Endothelial cell of umbilical vein (primary cell): ENCODE measurements at regions not wholly inside any gene's neighbourhood (a gene's known extent, or its start where the extent isn't known, plus 50 kb on each side); places are given as distances from the start of the nearest gene placed in this dataset.

Experiments
- BruUV-seq: library from RNA; stranded (reverse); fragments of 400-500 nt; replicated peaks from 2 replicates; lab custom pipeline; 2021; lab: Mats Ljungman, UMichigan
- CTCF ChIA-PET: fragments of 300-600, 350-600 bp; sonication (Branson Sonifier 250); formaldehyde crosslinking; loops from one replicate; lab custom pipeline; 2021; ENCODE audit warnings: antibody characterized with exemption, inconsistent platforms; lab: Charles Lee
- POLR2A ChIA-PET: fragments of 300-600, 350-600 bp; sonication (Branson Sonifier 250); formaldehyde crosslinking; loops from one replicate; lab custom pipeline; 2021; ENCODE audit warnings: antibody characterized with exemption, inconsistent platforms; lab: Charles Lee
- DNase-seq: peaks from one replicate; pipeline ENCODE4 v3.0.0-alpha.2; 2011; ENCODE audit warnings: low read depth, low spot score
- FAIRE-seq: peaks from 2 replicates; lab custom pipeline; 2011; peaks lifted over from hg19 to GRCh38; lab: Jason Lieb, UNC
- H2AFZ ChIP-seq: 2 replicates; pipeline ENCODE4 v1.6.0; 2012; ENCODE audit warnings: low read depth, low read length, control low read depth, inconsistent platforms
- H3K27ac ChIP-seq: 2 replicates; pipeline ENCODE4 v1.5.1; 2011; ENCODE audit warnings: low read depth, mild to moderate bottlenecking, control low read depth, low read length, moderate library complexity; ENCODE audit not compliant: insufficient read depth
- H3K27me3 ChIP-seq, 2 experiments: 2 replicates each; pipeline versions ENCODE4 v1.6.0 to v1.6.1; 2011; ENCODE audit warnings: low read length in 2 of 2, mixed read lengths in 1 of 2; ENCODE audit not compliant: control insufficient read depth in 2 of 2, insufficient read depth in 2 of 2
- H3K36me3 ChIP-seq, 2 experiments: 2 replicates in 1 of 2; 3 replicates in 1 of 2; pipeline ENCODE4 v1.5.1; 2011; ENCODE audit warnings: low read length in 2 of 2, mild to moderate bottlenecking in 1 of 2, moderate library complexity in 1 of 2; ENCODE audit not compliant: control insufficient read depth in 2 of 2, insufficient read depth in 2 of 2; ENCODE audit errors: extremely low read depth in 1 of 2
- H3K4me1 ChIP-seq: 3 replicates; pipeline ENCODE4 v1.5.1; 2011; ENCODE audit warnings: mild to moderate bottlenecking, low read length; ENCODE audit not compliant: control insufficient read depth, insufficient read depth; ENCODE audit errors: extremely low read depth
- H3K4me2 ChIP-seq: 2 replicates; pipeline ENCODE4 v1.6.1; 2011; ENCODE audit warnings: low read length, control low read depth, mixed read lengths; ENCODE audit not compliant: insufficient read depth
- H3K4me3 ChIP-seq, 3 experiments: fragments of 200-600 bp in 1 of 3; sonication (generic), shearing (Covaris generic) in 1 of 3; replicated peaks in 1 of 3; 2 replicates each; pipeline ENCODE4 v1.5.1; 2011 to 2016; ENCODE audit warnings: control low read depth in 3 of 3, low read length in 3 of 3, mild to moderate bottlenecking in 2 of 3, inconsistent platforms in 1 of 3, low read depth in 1 of 3, moderate library complexity in 1 of 3; ENCODE audit not compliant: insufficient read depth in 1 of 3
- H3K79me2 ChIP-seq: 2 replicates; pipeline ENCODE4 v1.6.0; 2012; ENCODE audit warnings: low read length, inconsistent platforms; ENCODE audit not compliant: control insufficient read depth, insufficient read depth
- H3K9ac ChIP-seq: replicated peaks from 2 replicates; pipeline ENCODE3; 2011; ENCODE audit warnings: low read length, control low read depth; ENCODE audit not compliant: insufficient read depth; ENCODE audit errors: extremely low read depth
- H3K9me1 ChIP-seq: replicated peaks from 3 replicates; pipeline ENCODE4 v1.6.0; 2011; ENCODE audit warnings: mild to moderate bottlenecking, low read length; ENCODE audit not compliant: control insufficient read depth, insufficient read depth; ENCODE audit errors: extremely low read depth
- H3K9me3 ChIP-seq: replicated peaks from 2 replicates; pipeline ENCODE4 v1.5.1; 2012; ENCODE audit warnings: low read length, inconsistent platforms; ENCODE audit not compliant: control insufficient read depth, insufficient read depth
- H4K20me1 ChIP-seq: replicated peaks from 2 replicates; pipeline ENCODE3; 2011; ENCODE audit warnings: mild to moderate bottlenecking, low read length; ENCODE audit not compliant: control insufficient read depth, insufficient read depth; ENCODE audit errors: extremely low read depth
- CTCF ChIP-seq, 2 donors: IDR thresholded peaks; 1 replicate in 1 of 2; 2 replicates in 1 of 2; pipeline ENCODE4 v1.5.1; 2011; ENCODE audit warnings: low read length in 2 of 2, mild to moderate bottlenecking in 2 of 2, moderate library complexity in 2 of 2, control low read depth in 1 of 2, inconsistent platforms in 1 of 2, low read depth in 1 of 2; ENCODE audit not compliant: insufficient read depth in 1 of 2; ENCODE audit errors: extremely low read depth in 1 of 2
- EZH2 ChIP-seq: IDR thresholded peaks from 2 replicates; pipeline ENCODE4 v1.6.1; 2012; ENCODE audit warnings: borderline replicate concordance, low read depth, mild to moderate bottlenecking, moderate library complexity, low read length, inconsistent platforms; ENCODE audit not compliant: severe bottlenecking
- FOS ChIP-seq: IDR thresholded peaks from 2 replicates; pipeline ENCODE4 v1.6.1; 2011; ENCODE audit warnings: mild to moderate bottlenecking, low read length, moderate library complexity, borderline replicate concordance; ENCODE audit not compliant: insufficient read depth
- GATA2 ChIP-seq: IDR thresholded peaks from 2 replicates; pipeline ENCODE4 v1.7.0; 2011; ENCODE audit warnings: low read depth, mild to moderate bottlenecking, moderate library complexity, mixed read lengths, low read length; ENCODE audit not compliant: insufficient read length, insufficient read depth
- JUN ChIP-seq: IDR thresholded peaks from 2 replicates; pipeline ENCODE4 v1.6.1; 2011; ENCODE audit warnings: borderline replicate concordance, low read depth; ENCODE audit not compliant: insufficient read length, insufficient read depth
- MAX ChIP-seq: IDR thresholded peaks from 2 replicates; pipeline ENCODE4 v1.6.1; 2011; ENCODE audit not compliant: insufficient read depth, insufficient read length
- MYC ChIP-seq: IDR thresholded peaks from one replicate; pipeline ENCODE4 v1.6.1; 2011; ENCODE audit warnings: mild to moderate bottlenecking, low read depth, low read length
- POLR2A ChIP-seq: IDR thresholded peaks from 2 replicates; pipeline ENCODE4 v1.6.1; 2012; ENCODE audit warnings: low read depth, mild to moderate bottlenecking, control low read depth, low read length
- POLR2AphosphoS5 ChIP-seq: IDR thresholded peaks from 2 replicates; pipeline ENCODE4 v1.6.1; 2012; ENCODE audit warnings: low read depth, mild to moderate bottlenecking, control low read depth, low read length, moderate library complexity; ENCODE audit not compliant: insufficient read depth
- dilution Hi-C: fragments of 300-500 bp; cut with MboI; formaldehyde crosslinking; loops from one replicate; pipeline ENCODE4 v1.15.0; 2019; ENCODE audit warnings: low sequenced_read_pairs; ENCODE audit not compliant: extremely low pct_ligation_motif_present
- intact Hi-C: fragments of 100-400 bp; cut with micrococcal nuclease; formaldehyde crosslinking; loops from one replicate; pipeline ENCODE4 v1.10.0; 2022

- dilution Hi-C loops (no loop called here), intact Hi-C loops (no loop called here)
- Histone ChIP-seq H3K4me2 (no peak overlapping the region), H3K9me1 (no peaks in the 10 kb centered on the region), H2AFZ (no peak overlapping the region), H3K4me3 (no peak overlapping the region), H3K4me1 (no peaks in the 10 kb centered on the region), H3K9ac (no peak overlapping the region), H3K79me2 (no peaks in the 10 kb centered on the region), H3K36me3 (no peaks in the 10 kb centered on the region), H3K9me3 (no peaks in the 10 kb centered on the region), H4K20me1 (no peaks in the 10 kb centered on the region), H3K27me3 (no peaks in the 10 kb centered on the region), H3K27ac (no peak overlapping the region)
- POLR2A ChIA-PET: no interaction called here
- DNase-seq: no peak
- TF ChIP-seq MYC: no peak
- no peak for TF ChIP-seq JUN
- TF ChIP-seq CTCF (IDR thresholded peaks at IDR 0.05; ENCODE audit: extremely low read depth in 1 of 2, insufficient read depth in 1 of 2, low read depth in 1 of 2, low read length in 2 of 2): no peak
- TF ChIP-seq GATA2: no peak
- no peak for TF ChIP-seq POLR2A
- no peak for TF ChIP-seq EZH2
- no peak for TF ChIP-seq FOS
- TF ChIP-seq MAX: no peak
- TF ChIP-seq POLR2AphosphoS5: no peak
- no peak for FAIRE-seq
- no TSS peak for BruUV-seq
- CTCF ChIA-PET: no interaction called here
Measured at GRCh38 chr4:184951668-184952160, 66.6 kb upstream of the HELT start.
